ENCODE measurements at regions not wholly inside any gene's neighbourhood (a gene's known extent, or its start where the extent isn't known, plus 50 kb on each side); places are given as distances from the start of the nearest gene placed in this dataset.

DNA sequence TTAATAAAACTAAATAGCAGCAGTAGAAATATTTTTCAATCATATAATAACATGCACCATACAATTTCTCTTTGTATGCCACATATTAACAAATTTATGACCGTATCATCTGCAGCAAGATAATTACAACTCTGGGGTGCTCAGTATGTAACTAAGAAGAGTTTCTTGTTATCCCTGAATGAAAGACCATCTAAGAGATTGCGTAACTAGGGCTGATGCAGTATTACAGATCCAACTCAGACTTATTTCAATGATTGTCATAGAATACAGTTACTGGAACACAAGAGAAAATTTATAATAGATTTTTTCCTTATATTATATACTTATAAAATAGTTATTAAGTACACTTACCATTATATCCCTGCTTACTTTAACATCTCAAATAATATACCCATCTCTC, 305.1 kb downstream of the SLITRK1 start:
- DNase-seq = no peak

DNA sequence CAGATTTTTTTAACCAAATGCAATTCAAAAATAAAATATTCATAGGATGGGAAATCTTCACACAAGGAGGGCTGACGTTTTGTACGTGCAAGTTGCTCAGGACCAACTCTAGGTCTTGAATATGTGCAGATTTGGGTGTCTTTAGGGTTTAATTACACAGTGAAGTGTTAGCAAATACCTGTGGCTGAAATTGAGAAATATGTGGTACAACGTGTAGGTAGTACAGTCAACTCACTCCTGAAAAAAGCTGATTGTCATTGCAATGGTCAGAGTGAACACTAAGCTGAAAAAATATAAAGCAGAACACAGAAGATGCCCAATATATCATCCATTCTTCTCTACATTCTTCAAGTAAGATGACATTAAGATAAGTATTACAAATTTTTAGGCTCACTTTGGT, 314.3 kb downstream of the SLITRK1 start:
- no peak for DNase-seq

DNA sequence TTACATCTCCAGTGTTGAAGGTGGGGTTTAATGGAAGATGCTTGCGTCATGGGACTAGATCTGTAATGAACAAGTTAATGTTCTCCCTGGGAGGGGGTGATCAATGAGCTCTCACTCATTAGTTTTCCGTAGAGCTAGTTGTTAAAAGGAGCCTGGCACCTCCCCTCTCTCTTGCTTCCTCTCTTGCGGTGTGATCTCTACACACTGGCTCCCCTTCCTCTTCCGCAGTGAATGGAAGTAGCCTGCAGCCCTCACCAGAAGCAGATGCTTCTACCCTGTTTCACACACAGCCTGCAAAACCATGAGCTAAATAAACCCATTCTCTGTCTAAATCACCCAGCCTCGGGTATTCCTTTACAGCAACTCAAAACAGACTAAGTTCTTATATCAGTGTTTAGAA, 318.8 kb downstream of the SLITRK1 start:
- no peak for DNase-seq

DNA sequence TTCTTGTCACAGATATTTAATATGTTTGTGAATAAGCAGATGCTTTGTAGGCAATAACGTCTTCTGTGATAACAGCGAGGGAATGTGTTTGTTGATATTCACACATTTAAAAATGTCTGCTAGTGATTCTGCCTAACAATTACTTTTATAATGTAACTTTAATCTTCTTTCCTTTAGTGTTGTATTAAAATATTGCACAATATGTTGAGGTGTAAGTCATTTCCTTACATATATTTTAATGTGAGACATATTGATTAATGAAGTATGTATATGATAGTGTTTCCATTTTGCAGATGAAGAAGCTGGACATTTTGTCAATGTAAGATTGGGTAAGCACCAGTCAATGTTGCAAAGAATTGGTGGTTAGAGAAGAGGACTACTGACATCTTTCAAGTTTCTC, 324.4 kb downstream of the SLITRK1 start:
- DNase-seq = no peak

DNA sequence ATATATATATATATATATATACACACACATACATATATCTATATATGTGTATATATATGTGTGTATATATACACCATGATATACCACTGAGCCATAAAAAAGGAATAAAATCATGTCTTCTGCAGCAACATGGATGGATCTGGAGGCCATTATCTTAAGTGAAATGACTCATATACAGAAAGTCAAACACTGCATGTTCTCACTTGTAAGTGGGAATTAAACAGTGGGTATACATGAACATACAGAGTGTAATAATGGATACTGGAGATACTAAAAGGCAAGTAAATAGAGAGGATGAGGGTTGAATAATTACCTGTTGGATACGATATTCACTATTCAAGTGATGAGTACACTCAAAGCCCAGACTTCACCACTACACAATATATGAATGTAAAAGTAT, 332.6 kb downstream of the SLITRK1 start:
- no peak for DNase-seq

DNA sequence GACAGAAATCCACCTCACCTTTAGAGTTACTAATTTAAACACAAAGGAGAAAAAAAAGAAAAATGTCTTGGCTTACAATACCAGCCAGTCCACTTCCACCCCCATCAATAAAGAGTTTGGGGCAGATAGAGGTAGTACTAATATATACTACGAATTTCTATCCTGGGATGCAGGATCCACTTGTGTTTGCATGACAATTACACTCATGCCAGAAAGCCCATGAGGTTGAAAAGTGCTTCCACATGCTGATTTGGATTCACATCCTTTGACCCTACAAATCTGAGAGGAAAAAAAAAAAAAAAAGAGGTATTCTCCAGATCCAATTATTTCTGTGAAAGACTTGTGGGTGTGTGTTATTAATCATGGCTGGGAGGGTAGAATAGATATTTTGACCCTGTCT, 335.2 kb downstream of the SLITRK1 start:
- no peak for DNase-seq

DNA sequence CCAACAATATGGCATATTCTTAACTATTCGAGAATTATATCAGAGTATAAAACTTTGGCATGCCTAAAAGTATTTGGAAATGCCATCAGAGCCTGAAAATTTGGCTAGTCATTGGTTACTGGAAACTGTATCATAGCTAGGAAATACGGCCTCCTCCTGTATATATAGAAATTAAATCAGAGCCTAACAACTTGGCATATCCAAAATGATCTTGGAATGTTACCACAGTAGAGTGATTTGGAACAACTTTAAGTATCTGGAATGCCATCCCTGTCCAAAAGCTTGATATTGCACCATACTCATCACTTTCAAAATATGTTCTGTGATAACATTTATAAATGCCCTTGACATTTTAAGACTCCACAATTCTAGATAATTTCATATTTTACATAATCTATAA, 335.8 kb downstream of the SLITRK1 start:
- no peak for DNase-seq

DNA sequence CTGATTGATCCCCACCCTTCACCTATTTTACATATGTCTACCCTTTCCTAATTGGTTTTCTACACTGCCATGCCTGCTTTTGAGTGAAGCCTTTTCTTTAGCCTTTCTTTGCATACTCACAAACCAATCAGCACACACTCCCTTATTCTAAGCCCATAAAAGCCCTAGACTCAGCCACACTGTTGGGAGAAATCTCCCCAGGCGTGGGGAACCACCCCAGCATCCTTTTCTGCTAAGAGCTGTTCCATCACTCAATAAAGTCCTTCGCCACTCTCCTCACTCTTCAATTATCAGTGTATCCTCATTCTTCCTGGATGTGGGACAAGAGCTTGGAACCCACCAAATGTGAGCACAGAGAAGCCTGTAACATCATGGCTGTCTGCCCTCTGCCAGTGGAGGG, 343.6 kb downstream of the SLITRK1 start:
- DNase-seq = no peak

DNA sequence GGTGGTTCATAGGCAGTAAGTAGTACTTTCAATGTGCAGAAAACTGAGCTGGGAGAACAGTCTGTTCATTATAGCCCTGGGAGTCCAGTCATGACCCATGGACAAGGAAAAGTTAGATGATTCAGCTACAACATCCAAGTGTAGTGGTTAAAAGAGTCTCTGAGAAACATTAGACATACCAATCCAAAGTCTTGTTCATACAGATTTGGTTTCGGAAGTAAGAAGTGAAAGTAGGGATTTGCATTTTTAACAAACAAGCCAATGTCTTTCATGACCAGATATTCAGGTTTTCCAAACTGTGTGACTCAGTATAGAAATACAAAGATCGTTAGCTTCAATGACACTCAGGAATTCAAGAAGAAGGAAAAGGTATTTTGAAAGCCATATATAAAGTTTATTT, 345.3 kb downstream of the SLITRK1 start:
- DNase-seq = no peak

DNA sequence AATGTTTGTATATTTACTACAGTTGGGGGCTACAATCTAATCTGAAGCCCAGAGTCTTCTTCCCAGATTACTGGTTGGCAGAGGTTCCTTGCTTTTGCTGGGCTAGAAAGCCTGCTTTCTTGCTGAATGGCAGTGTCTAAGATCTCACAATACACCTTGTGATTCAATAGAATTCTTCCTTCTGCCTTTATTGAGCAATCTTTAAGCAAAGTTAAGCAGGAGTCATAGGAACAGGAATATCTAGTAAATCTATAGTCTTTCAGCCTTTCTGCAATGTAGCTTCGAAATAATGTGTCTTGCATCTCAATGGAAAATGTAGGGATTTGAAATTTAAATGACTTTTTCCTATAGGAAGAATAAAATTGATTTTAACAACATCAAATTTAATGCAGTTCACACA, 346.1 kb downstream of the SLITRK1 start:
- DNase-seq = no peak

DNA sequence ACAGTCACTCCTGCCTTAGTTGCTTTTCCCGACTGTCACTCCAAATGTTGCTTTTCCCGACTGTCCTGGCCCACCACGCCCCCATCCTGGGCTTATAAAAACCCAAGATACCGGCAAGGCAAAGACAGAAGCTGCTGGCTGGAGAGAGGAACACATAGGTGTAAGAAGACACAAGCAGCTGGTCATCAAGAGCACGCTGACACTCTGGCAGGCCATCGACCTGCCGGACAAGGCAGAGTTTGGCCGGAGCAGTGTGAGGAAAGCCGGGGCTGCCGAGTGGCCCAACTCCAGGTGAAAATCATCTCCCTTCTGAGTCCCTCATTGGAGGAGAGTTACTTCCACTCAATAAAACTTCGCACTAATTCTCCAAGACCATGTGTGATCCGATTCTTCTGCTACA, 349.5 kb downstream of the SLITRK1 start:
- no peak for DNase-seq

DNA sequence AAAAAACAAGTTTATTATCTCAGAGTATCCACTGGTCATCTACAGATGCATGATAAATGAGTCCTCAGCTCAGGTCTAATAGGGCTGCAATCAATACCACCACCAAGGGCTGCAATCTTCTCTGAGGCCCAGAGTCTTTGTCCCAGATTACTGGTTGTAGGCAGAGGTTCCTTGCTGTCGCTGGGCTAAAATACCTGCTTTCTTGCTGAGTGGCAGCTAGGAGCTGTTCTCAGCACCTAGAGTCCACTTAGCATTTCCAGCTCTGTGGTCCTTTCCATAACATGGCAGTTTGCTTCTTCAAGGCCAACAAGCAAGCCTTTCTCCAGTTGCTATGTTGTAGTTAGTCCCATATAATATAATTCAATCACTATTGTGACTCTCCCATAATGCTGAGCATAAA, 351.3 kb downstream of the SLITRK1 start:
- DNase-seq = no peak

DNA sequence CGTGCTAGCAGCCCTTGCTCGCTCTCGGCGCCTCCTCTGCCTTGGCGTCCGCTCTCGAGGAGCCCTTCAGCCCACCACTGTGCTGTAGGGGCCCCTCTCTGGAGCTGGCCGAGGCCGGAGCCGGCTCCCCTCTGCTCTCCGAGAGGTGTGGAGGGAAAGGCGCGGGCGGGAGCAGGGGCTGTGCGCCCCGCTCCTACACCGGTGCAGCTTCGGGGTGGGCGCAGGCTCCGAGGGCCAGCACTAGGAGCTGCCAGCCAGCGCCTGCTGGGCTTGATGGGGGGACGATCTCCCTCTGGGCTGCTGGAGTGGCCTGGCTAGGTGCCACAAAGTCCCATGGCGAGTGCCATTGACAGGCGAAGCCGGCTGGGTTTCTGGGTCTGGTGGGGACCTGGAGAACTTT, 365.5 kb downstream of the SLITRK1 start:
- DNase-seq = no peak

DNA sequence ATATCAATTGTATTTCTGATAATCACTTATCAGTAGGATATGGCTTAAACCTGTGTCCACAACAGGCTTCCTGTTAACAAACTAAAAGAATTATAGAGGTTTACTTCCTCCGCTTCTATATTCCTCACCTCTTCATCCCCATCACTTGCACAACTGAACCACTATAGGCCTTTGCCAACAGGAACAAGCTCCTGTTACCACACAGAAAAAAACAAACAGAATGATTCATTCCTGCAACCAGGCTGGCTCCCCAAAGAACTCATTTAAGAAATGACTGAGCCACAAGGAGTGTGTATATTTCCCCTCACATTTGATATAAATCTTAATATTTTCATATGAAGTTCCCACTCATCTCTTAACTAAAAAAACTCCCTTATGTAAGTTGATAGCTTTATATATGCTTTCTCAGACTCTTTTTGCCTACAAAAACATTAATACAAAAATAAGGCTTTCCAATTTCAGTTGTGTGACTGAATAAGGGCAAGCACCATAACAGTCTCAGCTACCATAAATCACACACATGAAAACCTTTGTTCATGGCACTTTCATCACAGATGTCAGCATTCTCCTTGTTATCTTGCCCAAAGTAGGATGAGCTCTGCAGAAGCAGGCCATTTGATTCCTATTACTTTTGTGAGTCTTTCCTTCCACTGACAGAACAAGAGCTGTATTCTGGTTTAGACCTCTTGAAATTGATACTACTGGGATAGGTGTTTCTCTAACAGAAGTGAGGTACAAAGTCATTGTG, 366.8 kb downstream of the SLITRK1 start:
- no peak for DNase-seq

DNA sequence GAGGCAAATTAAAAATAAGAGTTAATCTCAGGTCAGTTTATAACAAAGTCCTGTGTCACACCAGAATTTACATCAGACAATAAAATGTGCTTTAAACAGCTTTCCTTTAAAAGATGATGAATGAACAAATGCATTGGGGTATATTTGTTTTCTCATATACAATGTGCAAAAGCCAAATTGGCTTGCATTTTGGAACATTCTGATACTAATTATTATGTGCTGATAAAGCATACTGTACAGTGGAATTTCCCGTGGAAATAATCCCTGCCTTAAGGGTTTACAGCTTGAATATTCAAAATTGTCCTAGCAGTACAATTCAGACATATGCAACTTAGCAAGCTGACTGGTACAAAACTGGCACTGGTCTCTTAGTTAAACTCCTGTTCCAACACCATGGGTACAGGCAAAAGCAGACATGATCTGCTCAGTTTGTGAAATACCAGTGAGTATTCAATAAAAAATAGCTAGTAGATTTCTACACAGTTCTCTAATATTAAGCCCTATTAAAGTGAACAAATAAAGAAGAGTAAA, 373.4 kb downstream of the SLITRK1 start:
- DNase-seq = no peak

DNA sequence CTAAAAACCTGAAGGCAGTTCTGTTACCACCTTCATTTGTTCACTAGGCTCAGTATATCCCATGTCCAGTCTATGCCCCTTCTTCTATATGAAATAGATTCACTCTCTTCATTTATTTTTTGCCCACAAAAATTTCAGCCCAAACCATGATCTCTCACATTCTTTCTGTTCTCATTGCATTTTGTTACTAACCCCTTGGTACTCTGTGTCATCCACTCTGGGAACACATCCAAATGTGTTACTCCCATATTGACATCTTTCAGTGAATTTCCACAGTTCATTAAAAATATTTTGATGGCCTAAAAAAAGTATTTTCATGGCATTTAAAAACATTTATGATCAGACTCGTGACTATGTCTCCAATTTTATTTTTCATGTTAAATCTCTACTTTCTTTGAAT, 378.9 kb downstream of the SLITRK1 start:
- DNase-seq = no peak

DNA sequence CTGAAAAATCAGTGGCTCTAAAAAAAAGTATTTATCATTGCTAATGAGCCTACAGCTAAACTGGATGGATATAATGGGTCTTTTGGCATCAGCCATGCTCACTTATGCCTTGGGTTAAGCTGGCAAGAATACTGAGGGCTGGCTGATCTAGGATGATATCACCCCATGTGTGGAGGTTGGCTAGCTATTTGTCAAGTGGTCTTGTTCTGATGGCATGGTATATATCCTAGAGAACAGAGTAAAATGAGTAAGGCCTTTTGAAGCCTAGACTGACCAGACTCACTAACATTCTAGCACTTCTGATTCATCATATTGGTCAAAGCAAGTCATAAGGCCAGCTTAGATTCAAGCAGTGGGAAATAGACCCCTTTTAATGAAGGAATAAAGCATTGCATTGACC, 383.0 kb downstream of the SLITRK1 start:
- DNase-seq = no peak

DNA sequence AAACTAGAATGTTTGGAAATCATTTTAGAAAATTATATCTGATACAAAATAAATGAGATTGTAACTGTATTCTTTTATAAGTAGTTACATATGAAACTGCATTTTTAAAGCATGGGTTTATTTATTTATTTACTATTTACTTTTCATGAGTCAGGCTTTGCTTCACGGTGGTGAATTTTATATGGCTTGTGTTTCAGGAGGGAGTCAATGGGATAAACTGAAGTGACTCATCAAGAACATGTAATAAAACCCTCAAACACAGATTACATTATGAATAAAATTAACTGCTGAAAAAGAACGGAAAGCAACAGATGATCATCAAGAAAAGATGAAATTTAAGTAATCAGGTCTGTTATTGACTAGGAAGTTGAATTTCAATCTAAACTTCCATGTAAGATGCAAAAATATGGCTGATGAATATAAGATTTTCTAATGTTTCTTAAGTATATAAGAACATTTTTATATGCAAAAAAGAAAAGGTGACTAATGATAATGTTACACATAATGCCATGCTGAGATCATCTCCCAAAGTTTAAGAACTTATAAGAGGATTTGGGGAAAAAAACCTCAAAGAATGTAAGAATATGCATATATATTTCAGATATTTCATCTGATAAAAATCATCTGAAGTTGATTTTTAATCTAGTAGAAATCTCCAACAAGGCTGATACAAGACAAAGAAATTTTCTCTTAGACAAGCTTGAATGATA, 383.6 kb downstream of the SLITRK1 start:
- DNase-seq = no peak

DNA sequence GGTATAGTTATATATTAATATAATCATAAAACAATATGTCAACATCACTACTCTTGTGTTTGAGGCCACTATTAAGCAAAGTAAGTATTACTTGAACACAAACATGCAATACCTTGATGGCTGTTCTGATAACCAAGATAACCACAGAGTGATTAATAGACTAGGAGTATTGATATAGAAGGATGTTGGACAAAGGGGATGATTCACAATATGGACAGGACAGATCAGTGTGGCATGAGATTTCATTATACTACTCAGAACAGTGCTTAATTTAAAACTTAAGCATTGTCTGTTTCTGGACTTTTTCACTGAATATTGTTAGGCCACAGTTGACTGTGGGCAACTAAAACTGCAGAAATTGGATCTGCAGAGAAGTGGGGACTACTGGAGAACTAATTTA, 384.2 kb downstream of the SLITRK1 start:
- DNase-seq = no peak

DNA sequence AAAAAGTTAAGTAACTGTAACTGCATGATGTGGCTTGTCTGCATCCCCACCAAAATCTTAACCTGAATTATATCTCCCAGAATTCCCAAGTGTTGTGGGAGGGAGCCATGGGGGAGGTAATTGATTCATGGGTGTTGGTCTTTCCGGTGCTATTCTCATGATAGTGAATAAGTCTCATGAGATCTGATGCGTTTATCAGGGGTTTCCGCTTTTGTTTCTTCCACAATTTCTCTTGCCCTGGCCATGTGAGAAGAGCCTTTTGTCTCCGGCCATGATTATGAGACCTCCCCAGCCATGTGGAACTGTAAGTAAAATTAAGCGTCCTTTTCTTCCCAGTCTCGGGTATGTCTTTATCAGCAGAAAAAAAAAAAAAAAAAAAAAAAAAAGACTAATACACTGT, 385.8 kb downstream of the SLITRK1 start:
- no peak for DNase-seq

DNA sequence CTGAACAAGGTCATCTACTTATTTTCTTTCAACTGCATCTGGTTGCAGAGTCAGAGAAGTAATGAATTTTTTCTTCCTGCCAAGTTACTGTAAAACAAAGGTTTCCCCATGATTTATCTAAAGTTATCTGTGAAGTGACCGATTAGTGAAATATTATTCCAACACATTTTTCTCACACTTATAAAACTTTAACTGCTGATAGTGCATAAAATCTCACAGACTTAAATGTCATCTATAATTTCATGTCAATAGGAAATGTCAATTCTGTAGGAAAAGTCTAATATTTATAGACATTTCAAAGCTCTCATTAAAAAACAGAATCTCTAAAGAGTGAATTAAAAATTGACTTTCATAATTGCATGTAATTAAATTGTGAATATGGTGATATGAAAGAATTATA, 397.2 kb downstream of the SLITRK1 start:
- no peak for DNase-seq

DNA sequence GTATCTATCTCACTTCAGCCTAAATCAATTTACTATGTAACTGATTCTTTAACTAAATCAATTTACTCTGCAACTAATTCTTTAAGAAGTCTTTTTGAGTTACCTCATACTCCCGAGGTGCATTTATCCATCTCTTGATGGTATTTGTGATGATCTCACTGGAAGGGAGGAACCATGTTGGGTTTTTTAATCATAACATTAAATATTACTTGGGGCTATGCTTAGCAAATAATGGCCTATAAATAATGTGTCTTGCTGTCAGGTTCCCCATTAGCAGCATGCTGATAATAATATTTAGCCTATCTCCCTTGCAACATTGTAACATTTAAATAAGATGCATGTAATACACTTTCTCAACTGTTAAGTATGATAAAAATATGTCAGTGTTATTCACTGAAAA, 411.3 kb downstream of the SLITRK1 start:
- no peak for DNase-seq

DNA sequence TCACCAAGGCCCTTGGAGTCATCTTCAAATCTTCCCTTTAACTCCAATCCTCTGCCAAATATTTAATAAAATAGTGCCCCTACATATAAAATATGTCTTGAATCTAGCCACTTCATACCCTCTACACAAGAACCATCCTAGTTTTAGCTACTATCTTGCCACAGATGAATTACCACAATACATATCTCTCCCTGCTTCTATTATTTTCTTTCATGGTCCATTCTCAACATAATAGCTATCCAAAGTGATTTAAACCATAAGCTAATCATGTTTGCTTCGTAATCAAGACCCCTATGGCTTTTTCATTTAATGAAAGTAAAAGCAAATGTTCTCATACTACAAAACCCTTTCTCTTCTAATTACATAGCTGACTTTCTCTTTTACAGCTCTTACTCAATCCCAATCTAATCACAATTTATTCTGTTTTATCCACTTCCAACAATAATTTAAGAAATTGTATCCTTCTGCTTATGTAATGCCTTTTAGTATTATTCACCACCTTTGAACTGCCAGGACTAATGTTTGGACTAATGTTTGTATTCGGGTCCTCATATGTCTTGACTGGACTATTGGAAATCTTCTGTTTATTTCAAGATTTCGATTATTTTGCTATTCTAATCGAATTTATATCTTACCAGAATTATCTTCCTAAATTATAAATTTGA, 412.0 kb downstream of the SLITRK1 start:
- DNase-seq = no peak

DNA sequence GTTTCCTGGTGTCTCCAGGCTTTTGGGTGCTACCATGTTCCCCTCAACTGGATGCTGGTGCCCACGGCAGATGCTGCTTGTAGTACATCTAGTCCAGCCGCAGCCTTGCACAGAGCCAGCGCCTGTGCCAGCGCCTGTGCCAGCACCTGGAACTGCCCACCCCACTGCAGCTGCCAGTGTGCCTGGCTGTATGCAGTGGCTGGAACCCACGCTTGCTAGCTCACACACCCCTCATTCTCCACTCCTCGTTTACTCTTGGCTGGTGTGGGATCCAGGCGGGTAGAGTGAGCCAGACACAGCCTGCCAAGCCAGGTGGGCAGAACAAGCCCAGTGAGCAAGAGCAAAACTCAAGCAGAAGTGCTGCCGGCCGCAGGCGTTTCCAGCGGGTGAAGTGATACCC, 428.6 kb downstream of the SLITRK1 start:
- no peak for DNase-seq

Data from DMS79 treated with DMSO at 0.1 percent for 48 hours (cell line).